NCI-H128 (cell line): ENCODE measurements at regions not wholly inside any gene's neighbourhood (a gene's known extent, or its start where the extent isn't known, plus 50 kb on each side); places are given as distances from the start of the nearest gene placed in this dataset.
"Not testable (repeated sequence)": the region's sequence is repeated elsewhere in the genome, so short reads cannot be mapped to it uniquely, and the experiment has no call there.

Source experiments
- DNase-seq: peaks from one replicate; lab custom pipeline; 2025; ENCODE audit not compliant: unreplicated experiment; lab: John Stamatoyannopoulos, UW

DNA sequence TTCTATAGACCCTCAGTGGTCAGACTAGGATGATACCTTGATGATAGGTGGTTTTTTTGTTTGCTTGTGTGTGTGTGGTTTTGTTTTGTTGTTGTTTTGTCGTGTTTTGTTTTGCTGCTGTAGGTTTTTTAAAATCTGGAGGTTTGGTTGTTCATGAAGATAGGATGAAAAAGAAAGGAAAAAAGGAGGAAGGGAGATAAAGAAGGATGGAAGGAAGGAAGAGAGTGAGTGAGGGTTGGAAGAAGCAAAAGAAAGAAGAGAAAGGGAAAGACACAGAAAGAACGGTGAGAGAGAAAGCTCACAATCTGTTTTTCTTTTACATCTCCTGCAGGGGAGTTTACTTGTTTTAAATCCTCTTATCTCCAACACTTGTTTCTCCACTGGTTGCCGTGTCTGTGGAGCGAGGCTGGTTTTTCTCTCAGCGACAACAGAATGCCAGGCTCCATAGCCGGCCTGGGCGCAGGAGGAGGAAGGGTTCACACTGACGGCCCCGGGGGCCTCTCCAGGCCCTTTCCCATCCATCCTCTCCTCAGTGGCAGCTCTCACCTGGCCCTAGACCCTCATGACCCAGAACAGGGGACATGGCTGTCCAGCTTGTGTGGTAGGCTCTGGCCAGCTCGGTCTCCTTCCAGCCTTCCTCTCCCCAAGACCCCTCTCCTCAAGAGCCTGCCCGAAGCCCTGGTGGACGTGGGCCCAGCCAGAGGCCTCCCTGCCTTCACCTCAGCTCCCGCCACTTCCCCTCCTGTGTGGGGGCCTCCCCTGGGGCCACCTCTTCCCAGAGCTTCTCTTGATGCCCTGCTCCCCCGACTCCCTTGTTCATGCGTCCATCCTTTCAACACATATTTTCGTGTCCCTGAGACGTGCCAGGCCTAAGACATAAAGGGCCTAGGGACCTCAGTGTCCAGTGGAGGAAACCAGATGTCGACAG, 168.4 kb downstream of the VEGFA start:
- DNase-seq = no peak

DNA sequence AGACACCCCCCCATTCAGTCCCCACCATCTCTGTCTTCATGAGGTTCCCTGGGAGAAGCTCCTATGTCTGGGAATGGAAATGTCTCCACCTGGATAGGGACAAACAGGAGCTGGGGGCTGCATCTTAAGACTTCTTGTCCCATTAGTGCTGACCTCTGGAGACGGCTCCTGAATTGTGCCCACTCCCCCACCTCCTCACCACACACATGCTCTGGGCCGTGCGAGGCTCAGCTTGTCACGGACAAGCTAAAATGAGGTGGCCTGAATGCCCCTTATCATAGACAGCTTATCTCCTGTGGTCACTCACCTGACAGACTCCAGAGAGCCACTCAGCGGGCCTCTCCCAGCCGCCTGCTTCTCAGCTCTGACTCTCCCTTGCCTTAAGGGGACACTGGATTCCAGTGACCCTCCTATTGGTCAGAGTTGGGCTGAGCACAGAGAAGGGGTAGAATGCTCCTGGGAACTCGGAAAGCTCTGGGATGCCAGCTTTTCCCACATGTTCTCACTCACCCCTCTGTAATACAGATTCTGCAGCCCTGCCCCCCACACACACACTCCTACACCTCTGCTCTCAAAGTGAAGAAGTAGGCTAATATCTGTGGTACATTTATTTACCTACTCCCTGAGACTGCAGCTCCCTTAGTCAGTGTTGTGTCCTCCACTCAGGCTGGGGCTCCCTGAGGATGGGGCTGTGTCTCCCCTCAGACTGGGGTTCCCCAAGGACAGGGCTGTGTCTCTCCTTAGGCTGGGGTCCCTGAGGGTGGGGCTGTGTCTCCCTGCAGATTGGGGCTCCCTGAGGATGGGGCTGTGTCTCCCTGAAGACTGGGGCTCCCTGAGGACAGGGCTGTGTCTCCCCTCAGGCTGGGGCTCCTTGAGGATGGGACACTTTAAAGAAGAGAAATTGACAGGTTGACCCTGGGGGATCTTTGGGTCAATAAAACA, 167.5 kb downstream of the VEGFA start:
- DNase-seq = no peak

- DNase-seq = no peak
These were observed 166.5 kb downstream of the VEGFA start for GRCh38 chr6:43936476-43936875.

DNA sequence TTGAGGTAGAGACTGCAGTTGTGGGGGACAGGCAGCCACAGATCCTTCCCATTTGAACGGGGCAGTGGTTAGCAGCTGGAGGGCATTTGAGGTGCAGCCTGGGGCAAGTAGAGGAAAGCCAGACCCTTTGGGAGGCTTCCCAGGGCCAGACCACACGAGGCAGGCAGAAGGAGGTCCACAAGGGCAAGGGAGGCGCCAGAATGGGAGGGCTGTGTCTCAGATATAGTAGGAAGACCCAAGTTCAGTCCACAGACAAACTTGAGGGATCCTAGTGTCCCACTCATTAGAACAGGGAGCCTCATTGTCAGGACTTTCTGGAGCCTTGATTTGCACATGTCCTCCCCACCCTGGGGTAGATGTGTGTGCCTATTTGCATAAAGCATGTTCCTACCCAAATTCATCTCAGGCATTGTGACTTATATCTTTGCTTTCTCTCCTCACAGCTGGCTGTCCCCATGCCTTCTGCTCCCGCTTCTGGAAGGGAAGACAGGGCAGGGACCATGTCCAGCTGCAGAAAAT, 166.0 kb downstream of the VEGFA start:
- DNase-seq = no peak

DNA sequence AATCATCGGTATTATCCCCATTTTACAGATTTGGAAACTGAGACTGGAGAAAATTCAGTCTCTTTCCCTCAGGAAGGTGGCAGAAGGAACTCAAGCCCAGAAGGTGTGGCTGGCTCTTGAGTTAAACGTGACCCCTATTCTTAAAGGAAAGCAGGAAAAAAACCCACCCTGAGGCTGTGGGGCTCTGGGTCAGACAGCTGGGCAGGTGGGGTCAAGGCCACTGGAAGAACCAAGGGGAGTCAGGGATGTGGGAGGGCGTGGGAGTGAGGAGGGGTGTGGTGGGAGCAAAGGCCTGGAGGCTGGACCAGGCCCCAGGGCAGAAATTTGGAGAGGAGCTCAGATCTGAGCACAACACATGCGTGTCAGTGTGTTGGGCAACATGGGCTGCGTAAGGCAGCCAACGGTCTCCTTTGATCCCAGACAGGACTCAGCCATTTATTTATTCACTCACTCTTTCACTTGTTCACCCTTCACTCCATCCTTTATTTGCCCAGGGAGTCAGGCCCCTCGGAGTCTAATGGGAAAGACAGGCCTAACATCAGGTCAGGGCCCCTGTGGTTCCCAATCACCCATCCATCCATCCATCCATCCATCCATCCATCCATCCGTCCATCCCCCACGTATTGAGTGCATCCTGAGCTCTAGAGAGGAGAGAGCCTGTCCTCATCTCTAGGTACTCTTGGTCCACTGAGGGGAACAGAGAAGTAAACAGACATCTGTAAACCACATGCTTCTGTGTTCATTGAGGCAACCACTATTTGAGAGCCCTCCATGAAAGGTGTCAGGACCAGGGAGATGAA, 165.0 kb downstream of the VEGFA start:
- no peak for DNase-seq

DNA sequence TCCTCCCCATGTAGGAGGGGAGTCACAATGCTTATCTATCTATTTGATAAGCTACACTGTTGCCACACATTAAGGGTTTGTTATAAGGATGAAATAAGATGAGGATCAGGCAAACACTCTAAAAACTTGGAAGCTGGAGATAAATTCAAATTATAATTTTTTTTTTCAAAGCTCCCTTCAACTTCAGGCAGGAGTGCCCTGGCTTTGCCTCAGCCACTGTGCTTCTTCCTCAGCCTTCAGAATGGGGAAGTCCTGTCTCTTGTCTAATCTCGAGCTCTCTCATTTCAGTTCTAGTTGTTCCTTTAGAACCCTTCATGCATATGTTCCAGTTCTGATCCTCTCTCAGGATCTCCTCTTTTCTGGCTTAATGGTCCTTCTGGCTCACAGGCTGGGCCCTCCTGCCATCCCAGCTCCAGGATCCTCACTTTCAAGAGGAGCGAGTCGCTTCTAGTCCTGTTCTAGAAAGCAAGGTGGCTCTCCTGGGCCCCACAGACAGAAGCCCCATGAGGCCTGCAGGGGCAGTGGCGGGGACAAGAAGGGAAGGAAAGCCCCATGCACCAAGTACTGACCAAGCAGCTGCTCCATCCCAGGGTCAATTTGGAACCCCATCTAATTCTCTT, 164.3 kb downstream of the VEGFA start:
- DNase-seq = no peak

GRCh38 chr6:43933148-43933885, 163.3 kb downstream of the VEGFA start:
- DNase-seq = no peak

GRCh38 chr6:43932259-43933147, 162.5 kb downstream of the VEGFA start:
- no peak for DNase-seq

GRCh38 chr6:43931201-43931600, 161.2 kb downstream of the VEGFA start:
- no peak for DNase-seq

DNA sequence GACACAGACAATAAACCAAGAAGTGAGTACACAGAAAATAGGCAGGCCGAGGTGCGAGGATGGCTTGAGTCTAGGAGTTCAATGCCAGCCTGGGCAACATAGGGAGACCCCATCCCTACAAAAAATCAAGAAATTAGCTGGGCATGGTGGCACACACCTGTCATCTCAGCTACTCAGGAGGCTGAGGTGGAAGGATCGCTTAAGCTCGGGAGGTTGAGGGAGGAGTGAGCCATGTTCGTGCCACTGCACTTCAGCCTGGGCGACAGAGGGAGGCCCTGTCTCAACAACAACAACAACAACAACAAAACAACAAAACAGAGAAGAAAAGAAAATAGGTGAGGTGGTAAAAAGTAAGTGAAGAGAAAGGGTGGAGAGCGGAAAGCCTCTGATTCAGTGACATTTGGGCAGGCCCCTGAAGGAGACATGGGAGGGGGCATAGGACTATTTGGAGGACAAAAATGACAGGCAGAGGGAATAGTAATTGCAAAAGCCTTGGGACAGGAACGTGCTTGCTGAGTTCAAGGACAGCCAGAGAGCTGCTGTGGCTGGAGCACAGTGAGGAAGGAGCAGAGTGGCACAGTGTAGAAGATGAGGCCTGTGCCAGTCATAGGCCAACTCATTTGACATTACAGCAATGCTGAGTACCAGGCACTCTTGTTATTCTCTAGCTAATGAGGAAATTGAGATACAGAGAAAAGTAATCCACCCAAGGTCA, 160.6 kb downstream of the VEGFA start:
- DNase-seq = no peak

DNA sequence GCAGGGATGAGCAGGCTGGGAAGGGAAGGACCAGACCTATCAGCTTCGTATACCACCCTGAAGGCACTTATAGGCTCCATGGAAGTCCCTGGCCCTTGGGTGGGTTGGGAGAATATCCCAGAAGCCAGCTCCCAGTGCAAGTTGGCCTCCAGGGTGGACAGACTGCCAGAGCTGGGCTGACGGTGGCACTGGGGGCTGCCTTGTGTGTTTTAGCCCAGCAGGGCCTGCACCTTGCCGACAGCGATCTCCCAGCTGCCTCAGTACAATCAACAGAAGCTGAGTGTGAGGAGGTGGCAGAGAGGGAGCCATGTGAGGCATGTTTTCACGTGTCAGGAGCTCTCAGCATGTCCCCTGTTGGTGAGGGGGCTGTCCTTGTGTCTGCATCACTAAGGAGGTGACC, 159.5 kb downstream of the VEGFA start:
- no peak for DNase-seq

- DNase-seq = no peak
These were observed 157.7 kb downstream of the VEGFA start for GRCh38 chr6:43927532-43928210.

GRCh38 chr6:43926634-43927531, 156.9 kb downstream of the VEGFA start:
- peak; percentile 25 for DNase-seq

DNA sequence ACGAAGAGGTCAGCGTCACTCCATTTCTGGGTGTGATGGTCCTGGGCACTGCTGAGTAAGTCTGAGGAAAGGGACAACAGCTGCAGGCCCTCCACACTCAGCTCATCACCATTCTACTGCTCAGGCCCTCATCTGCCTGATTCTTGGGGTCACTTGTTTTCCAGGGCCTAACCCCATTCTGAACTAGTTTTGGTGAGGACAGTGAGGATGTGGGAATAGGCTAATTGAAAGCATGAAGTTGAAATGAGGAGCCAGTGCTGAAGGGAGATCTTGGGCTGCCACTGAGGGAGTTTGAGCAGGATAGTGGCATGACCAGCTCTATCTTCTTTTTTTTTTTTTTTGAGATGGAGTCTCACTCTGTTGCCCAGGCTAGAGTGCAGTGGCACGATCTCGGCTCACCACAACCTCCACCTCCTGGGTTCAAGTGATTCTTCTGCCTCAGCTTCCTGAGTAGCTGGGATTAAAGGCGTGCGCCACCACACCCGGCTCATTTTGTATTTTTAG, 155.7 kb downstream of the VEGFA start:
- DNase-seq = not testable (repeated sequence)

DNA sequence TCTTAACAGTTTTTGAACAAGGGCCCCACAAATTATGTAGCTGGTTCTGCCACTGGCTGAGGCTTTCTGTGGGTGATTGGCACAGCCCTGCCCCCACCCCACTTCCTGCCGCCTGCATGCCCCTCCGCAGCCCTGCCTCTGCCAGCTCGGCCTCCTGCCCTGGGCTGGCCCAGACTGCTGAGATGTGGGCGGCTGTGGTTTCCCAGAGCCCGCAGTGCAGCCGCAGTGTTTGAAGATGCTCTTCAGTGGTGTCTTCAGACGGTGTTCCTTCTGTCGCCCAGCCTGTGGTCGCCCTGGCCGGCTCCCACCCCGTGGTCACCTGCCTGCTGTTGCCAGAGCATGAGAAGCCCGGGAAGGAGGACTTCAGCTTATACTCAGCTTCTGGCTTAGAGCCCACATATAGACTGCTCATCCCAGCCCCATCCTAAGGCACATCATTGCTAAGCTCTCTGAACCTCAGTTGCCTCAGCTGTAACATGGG, 154.3 kb downstream of the VEGFA start:
- no peak for DNase-seq
